NK-92 treated with Interleukin-12 subunit alpha and Interleukin-12 subunit beta, amount 100 ng/mL, for 24 hours (cell line): ENCODE measurements at regions not wholly inside any gene's neighbourhood (a gene's known extent, or its start where the extent isn't known, plus 50 kb on each side); places are given as distances from the start of the nearest gene placed in this dataset.
"Not testable (repeated sequence)": the region's sequence is repeated elsewhere in the genome, so short reads cannot be mapped to it uniquely, and the experiment has no call there.

Experiments used
- DNase-seq: peaks from one replicate; lab custom pipeline; 2025; lab: John Stamatoyannopoulos, UW

- DNase-seq, result no peak
Measured at GRCh38 chr1:244106837-244107493, 55.9 kb downstream of the ZBTB18 start.

- DNase-seq, result no peak
Measured at GRCh38 chr1:244111027-244111426, 59.9 kb downstream of the ZBTB18 start.

DNA sequence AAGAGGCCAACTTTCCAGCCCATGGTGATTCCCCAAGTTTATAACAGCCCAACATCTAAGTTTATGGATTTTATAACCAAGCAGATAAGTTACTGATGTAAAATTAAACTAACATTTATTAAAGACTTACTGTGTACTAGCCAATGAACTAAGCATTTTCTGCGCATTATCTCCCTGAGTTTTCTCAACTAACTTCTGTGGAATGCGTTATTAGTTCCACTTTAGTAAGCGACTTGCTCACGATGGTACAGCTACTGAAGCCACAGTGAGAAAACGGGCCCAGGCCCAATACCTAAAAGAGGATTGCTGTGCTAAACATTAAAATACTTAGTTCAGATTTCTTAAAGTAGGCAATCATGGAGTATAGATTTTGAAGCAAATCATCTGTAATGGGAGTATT is 61.0 kb downstream of the ZBTB18 start:
- DNase-seq, result no peak

DNA sequence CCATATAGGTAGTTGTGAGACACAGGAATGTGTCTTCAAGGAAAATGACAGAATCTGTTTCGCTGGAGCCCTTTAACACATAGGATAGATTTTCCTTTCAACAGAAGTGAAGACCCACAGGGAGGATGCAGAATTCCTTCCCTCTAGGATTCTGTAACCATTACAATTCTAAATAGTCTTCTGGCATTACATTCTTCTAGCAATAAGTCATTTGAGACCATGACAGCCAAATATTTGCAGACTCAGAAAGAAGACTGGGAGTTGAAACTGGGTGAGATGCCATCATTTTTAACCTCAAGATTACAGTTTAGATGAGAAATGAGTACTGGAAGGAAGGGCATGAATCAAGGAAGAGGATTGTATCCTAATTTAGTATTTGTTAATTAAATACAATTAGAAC is 61.6 kb downstream of the ZBTB18 start:
- no peak for DNase-seq

GRCh38 chr1:244113532-244114320 is 62.6 kb downstream of the ZBTB18 start:
- DNase-seq, result no peak

GRCh38 chr1:244114892-244115291 is 63.8 kb downstream of the ZBTB18 start:
- no peak for DNase-seq

GRCh38 chr1:244116946-244117345 is 65.9 kb downstream of the ZBTB18 start:
- DNase-seq, result no peak

- DNase-seq, result no peak
Measured at GRCh38 chr1:244118109-244118761, 67.2 kb downstream of the ZBTB18 start.

DNA sequence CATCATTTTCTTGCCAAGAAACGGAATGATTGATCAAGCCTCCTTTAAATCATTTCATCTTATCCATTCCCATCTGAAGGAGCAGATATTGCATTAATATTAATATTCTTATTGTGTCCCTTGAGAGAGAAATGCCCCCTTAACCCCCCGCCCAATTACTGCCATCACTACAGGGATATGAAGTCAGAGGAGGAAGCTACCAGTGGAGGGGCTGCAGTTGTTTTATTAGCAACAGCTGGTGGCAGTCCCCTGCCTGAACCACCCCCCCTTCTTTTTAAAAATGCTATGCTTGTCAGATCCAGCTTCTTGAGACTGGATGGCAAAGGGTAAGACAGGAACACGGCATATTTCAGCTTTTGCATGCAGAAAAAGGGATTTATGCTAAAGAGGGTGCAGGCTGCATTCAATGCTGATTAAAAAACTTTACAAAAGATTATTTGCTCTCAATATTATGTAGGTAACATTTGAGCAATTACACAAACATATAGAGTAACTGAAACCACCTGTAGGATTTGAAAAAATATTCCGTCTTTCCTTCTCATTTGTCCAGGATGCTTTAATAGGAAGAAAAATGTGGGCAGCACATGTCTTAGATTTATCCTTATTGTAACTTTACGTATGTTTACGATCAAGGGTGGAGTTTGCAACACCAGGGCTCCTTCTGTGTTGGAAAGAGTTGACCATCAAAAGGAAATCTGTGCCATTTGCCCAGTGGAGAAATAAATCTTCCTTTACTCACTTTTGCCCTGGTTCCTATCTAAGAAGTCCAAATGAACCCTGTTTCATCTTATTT is 77.7 kb downstream of the ZBTB18 start:
- no peak for DNase-seq

DNA sequence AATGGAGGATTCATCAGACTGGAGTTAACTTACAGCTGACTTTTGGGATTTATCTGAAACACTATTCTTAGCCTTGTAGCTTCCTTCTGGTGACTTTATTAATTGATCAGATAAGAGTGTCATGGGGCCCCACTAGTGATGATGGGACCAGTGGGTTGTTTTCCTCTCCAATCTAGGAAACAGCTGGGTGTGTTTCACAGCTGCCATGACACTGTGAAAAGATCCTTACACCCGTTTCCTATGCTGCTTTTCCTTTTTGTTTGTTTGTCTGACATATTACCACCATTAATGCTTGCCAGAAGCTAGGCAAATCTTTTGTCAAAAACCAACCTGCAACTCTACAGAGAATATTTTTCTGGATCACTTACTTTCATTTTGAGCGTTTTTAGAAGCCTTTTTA is 86.2 kb downstream of the ZBTB18 start:
- DNase-seq, result no peak

DNA sequence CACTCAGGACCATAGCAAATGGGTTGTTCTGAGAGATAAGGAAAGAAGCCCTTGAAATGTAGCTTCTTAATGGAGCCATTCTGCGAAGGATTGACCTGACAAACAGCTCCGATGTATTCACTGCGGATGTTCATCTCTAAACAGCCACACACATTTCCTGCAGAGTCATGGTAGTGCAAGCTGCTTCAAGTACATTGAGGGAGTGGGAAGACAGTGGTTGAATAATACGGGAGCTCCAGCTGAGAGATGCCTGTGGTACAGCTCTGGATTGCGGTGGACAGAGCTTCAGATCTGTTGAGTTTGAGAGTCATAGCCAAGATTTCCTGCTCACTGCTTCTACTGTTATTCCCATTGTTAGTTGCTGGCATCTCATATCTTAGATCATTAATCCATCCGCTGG is 86.6 kb downstream of the ZBTB18 start:
- no peak for DNase-seq

- DNase-seq, result no peak
Measured at GRCh38 chr1:244138399-244138798, 87.3 kb downstream of the ZBTB18 start.

DNA sequence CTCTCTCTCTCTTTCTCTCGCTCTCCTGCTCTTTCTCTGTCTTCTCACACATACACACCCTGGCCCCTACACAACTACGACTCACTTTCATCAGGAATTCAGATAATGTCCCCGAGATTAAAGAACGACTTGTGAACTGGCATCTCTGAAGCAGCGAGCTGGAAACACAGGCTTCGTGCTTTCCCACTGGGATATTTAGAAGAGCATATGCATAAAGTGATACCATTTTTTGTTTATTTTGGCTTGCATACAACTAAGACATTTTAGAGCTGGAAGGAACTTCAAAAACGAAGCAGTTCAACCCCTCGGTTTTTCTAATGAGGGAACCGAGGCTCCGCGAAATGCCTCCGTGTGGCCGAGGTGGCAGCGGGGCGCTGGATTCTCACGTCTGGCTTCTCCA is 88.6 kb downstream of the ZBTB18 start:
- no peak for DNase-seq

GRCh38 chr1:244140420-244140819 is 89.3 kb downstream of the ZBTB18 start:
- no peak for DNase-seq

DNA sequence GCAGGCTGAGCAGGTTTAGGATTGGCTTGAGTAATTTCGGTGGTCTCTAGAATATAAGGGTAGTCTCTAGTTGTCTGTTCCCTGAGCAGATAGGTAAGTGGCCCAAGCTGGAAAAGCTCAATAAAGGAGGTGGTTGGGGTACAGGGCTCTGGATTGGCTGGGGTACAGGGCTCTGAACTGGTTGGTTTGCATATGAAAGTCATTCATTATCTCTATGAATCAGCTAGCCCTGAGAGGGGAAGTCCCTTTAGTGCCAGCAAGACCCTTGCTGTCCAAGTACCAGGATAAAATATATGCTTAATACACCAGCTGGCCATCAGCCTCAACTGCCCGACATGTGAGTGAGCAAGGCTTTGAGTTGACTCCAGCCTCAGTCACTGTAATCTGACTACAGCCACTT is 93.0 kb downstream of the ZBTB18 start:
- DNase-seq, result no peak

DNA sequence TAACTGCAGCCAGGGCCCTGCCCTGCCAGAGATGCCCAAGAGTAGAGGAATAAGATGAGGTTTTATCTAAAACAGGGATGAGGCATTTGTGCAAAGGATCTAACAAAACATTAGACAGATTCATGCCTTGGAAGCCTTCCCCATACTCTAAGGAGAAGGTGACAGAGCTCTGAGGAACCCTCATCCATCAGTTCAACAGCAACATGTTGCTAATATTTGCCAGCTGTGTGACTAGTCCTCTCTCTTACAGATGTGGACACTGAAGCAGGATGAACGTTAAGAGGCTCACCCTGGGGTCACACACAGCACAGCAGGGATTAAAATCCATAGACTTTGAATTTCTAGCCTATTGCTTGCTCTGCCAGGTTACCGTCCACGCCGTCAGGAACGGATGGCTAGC is 99.0 kb downstream of the ZBTB18 start:
- no peak for DNase-seq

- no peak for DNase-seq
Measured at GRCh38 chr1:244150665-244151064, 99.6 kb downstream of the ZBTB18 start.

DNA sequence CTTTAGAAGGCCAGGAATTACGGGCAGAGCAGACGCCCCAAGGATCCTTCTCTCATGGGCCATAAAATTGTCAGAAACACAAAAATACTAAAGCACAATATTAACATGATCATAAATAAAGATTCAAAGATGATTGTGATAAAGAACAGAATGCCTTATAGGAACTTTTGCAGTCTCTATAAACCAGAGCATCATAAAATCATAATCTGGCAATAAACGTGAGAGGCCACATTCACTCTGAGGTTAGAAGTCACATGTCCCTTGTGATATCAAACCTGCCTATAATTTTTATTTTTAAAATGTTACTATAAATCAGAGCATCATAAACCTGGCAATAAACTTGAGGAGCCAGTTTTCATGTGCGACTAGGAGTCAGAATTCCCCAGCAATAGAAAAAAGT is 100.5 kb downstream of the ZBTB18 start:
- DNase-seq, result no peak

GRCh38 chr1:244154508-244154871 is 103.4 kb downstream of the ZBTB18 start:
- no peak for DNase-seq

DNA sequence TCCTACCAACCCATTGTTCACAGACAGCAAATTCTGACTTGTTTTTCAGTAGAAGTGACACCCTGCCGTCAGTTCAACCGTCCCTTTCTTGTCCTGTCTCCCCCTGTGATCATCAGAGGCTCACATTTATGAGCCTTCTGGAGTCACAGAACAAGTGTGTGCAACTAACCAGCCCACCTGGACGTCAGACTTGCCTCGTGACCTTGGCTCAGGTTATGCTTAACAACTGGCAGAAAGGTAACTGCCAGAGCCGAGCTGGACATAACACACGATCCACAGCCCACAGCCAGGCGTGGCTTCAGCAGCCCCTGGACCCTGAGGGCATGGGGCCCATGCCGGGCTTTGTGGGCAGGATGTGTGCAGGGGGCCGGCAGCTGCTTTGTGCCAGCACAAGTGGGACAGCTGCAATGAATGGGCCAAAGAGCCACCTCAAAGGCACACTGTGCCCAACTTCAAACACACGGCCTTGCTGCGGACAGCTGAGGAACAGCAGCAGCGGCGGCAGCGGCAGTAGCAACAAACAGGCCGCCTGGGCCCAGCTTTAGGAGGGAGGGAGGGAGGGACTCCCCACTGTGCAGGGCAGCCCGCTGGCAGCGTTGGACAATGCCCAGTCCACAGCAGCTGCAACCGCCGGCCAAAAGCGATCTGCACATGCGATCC is 103.9 kb downstream of the ZBTB18 start:
- no peak for DNase-seq

- no peak for DNase-seq
Measured at GRCh38 chr1:244155661-244156060, 104.6 kb downstream of the ZBTB18 start.

DNA sequence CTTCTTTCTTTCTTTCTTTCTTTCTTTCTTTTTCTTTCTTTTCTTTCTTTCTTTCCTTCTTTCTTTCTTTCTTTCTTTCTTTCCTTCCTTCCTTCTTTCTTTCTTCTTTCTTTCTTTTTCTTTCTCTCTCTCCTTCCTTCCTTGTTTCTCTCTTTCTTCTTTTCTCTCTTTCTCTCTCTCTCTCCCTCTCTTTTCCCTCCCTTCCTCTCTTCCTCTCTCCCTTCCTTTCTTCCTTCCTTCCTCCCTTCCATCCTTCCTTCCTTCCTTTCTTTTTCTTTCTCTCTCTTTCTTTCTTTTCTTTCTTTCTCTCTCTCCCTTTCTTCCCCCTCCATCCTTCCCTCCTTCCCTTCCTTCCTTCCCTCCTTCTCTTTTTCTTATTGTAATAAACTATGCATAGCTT is 105.5 kb downstream of the ZBTB18 start:
- not testable (repeated sequence) for DNase-seq
